OCI-LY1 (cell line): ENCODE measurements at regions not wholly inside any gene's neighbourhood (a gene's known extent, or its start where the extent isn't known, plus 50 kb on each side); places are given as distances from the start of the nearest gene placed in this dataset.
"Not testable (repeated sequence)": the region's sequence is repeated elsewhere in the genome, so short reads cannot be mapped to it uniquely, and the experiment has no call there.

Experiments
- H2AFZ ChIP-seq: fragments of 200-600 bp; sonication (generic), shearing (Covaris generic); 2 replicates; pipeline ENCODE4 v1.6.0; 2014; ENCODE audit warnings: antibody characterized with exemption, mild to moderate bottlenecking, low read length
- H3F3A ChIP-seq: fragments of 200-600 bp; sonication (generic), shearing (Covaris generic); 2 replicates; pipeline ENCODE4 v1.6.0; 2014; ENCODE audit warnings: mild to moderate bottlenecking, antibody characterized with exemption, low read length, moderate library complexity; ENCODE audit not compliant: insufficient read depth
- H3K27ac ChIP-seq: fragments of 200-600 bp; sonication (generic); 2 replicates; pipeline ENCODE4 v1.5.1; 2014; ENCODE audit warnings: low read length, mixed run types, mild to moderate bottlenecking, low read depth; ENCODE audit not compliant: poor library complexity, severe bottlenecking
- H3K27me3 ChIP-seq: fragments of 200-600 bp; sonication (generic); 2 replicates; pipeline ENCODE4 v1.6.0; 2014; ENCODE audit warnings: antibody characterized with exemption, mild to moderate bottlenecking, low read length, moderate library complexity; ENCODE audit not compliant: insufficient read depth
- H3K36me3 ChIP-seq: fragments of 200-600 bp; sonication (generic); 2 replicates; pipeline ENCODE4 v1.6.1; 2014; ENCODE audit warnings: mild to moderate bottlenecking, antibody characterized with exemption, low read length, moderate library complexity, mixed read lengths; ENCODE audit not compliant: insufficient read depth
- H3K4me1 ChIP-seq: fragments of 200-600 bp; sonication (generic); 2 replicates; pipeline ENCODE4 v1.5.1; 2014; ENCODE audit warnings: mild to moderate bottlenecking, low read length, moderate library complexity; ENCODE audit not compliant: insufficient read depth, severe bottlenecking
- H3K4me2 ChIP-seq: fragments of 200-600 bp; sonication (generic), shearing (Covaris generic); 2 replicates; pipeline ENCODE4 v1.6.1; 2014; ENCODE audit warnings: low read length
- H3K4me3 ChIP-seq: fragments of 200-600 bp; sonication (generic); 2 replicates; pipeline ENCODE4 v1.5.1; 2014; ENCODE audit warnings: low read length, low read depth, mild to moderate bottlenecking, mixed read lengths; ENCODE audit not compliant: poor library complexity, severe bottlenecking
- H3K79me2 ChIP-seq: fragments of 200-600 bp; shearing (Covaris generic); 2 replicates; pipeline ENCODE4 v1.6.1; 2016; ENCODE audit warnings: mixed run types, low read length, mixed read lengths; ENCODE audit not compliant: insufficient read depth
- H3K9ac ChIP-seq: fragments of 200-600 bp; sonication (generic), shearing (Covaris generic); 2 replicates; pipeline ENCODE4 v1.6.1; 2014; ENCODE audit warnings: mild to moderate bottlenecking, low read length, mixed read lengths
- H3K9me2 ChIP-seq: fragments of 200-600 bp; sonication (generic), shearing (Covaris generic); 2 replicates; pipeline ENCODE4 v1.6.1; 2014; ENCODE audit warnings: low read depth, mild to moderate bottlenecking, low read length, mixed read lengths
- H3K9me3 ChIP-seq: fragments of 200-600 bp; shearing (Covaris generic); 2 replicates; pipeline ENCODE4 v1.6.1; 2014; ENCODE audit warnings: low read length, mixed read lengths
- H4K20me1 ChIP-seq: fragments of 200-600 bp; sonication (generic), shearing (Covaris generic); 2 replicates; pipeline ENCODE4 v1.6.0; 2016; ENCODE audit warnings: mild to moderate bottlenecking, low read length; ENCODE audit not compliant: insufficient read depth
- CTCF ChIP-seq: fragments of 200-600 bp; sonication (generic), shearing (Covaris generic); IDR thresholded peaks from 2 replicates; pipeline ENCODE4 v1.5.1; 2017; ENCODE audit warnings: mild to moderate bottlenecking, antibody characterized with exemption, low read length, moderate library complexity, mixed read lengths
- EZH2 ChIP-seq: fragments of 200-600 bp; sonication (generic), shearing (Covaris generic); IDR thresholded peaks from 2 replicates; pipeline ENCODE4 v1.8.0; 2017; ENCODE audit warnings: borderline replicate concordance, mixed run types, mild to moderate bottlenecking, antibody characterized with exemption, low read length, moderate library complexity, mixed read lengths

GRCh38 chr20:24418731-24419130, 50.7 kb upstream of the SYNDIG1 start:
- no peaks in the 10 kb centered on the region for H3K4me1 ChIP-seq
- no peaks in the 10 kb centered on the region for H3K27me3 ChIP-seq
- H2AFZ ChIP-seq: no peak overlapping the region
- no peaks in the 10 kb centered on the region for H3K36me3 ChIP-seq
- no peak overlapping the region for H3K9ac ChIP-seq
- TF ChIP-seq EZH2: no peak
- TF ChIP-seq CTCF: no peak
- no peaks in the 10 kb centered on the region for H3K9me2 ChIP-seq
- no peaks in the 10 kb centered on the region for H4K20me1 ChIP-seq
- no peak overlapping the region for H3K27ac ChIP-seq
- H3K79me2 ChIP-seq: no peaks in the 10 kb centered on the region
- no peak overlapping the region for H3K4me3 ChIP-seq
- no peak overlapping the region for H3K4me2 ChIP-seq
- H3K9me3 ChIP-seq: no peaks in the 10 kb centered on the region
- no peaks in the 10 kb centered on the region for H3F3A ChIP-seq

GRCh38 chr20:24417485-24417884, 51.9 kb upstream of the SYNDIG1 start:
- no peaks in the 10 kb centered on the region for H4K20me1 ChIP-seq
- H3K36me3 ChIP-seq: no peaks in the 10 kb centered on the region
- H3F3A ChIP-seq: no peaks in the 10 kb centered on the region
- no peaks in the 10 kb centered on the region for H3K79me2 ChIP-seq
- no peak overlapping the region for H3K4me3 ChIP-seq
- H3K4me2 ChIP-seq: no peak overlapping the region
- no peak for TF ChIP-seq EZH2
- TF ChIP-seq CTCF: no peak
- no peak overlapping the region for H3K9ac ChIP-seq
- no peak overlapping the region for H2AFZ ChIP-seq
- no peaks in the 10 kb centered on the region for H3K9me3 ChIP-seq
- no peak overlapping the region for H3K27ac ChIP-seq
- no peaks in the 10 kb centered on the region for H3K9me2 ChIP-seq
- H3K4me1 ChIP-seq: no peaks in the 10 kb centered on the region
- H3K27me3 ChIP-seq: no peaks in the 10 kb centered on the region

GRCh38 chr20:24415444-24415843, 54.0 kb upstream of the SYNDIG1 start:
- not testable (repeated sequence) for H3K4me2 ChIP-seq, H3K9ac ChIP-seq, H3K27ac ChIP-seq, H3K4me3 ChIP-seq, H3K36me3 ChIP-seq, H3F3A ChIP-seq, H3K9me3 ChIP-seq, H2AFZ ChIP-seq, H4K20me1 ChIP-seq, H3K4me1 ChIP-seq, H3K27me3 ChIP-seq, H3K9me2 ChIP-seq, H3K79me2 ChIP-seq

- no peak overlapping the region for H2AFZ ChIP-seq
- H3K27ac ChIP-seq: no peak overlapping the region
- no peaks in the 10 kb centered on the region for H4K20me1 ChIP-seq
- H3F3A ChIP-seq: no peaks in the 10 kb centered on the region
- H3K9me3 ChIP-seq: no peaks in the 10 kb centered on the region
- no peaks in the 10 kb centered on the region for H3K27me3 ChIP-seq
- H3K9me2 ChIP-seq: no peaks in the 10 kb centered on the region
- no peak overlapping the region for H3K4me2 ChIP-seq
- no peak overlapping the region for H3K9ac ChIP-seq
- no peaks in the 10 kb centered on the region for H3K36me3 ChIP-seq
- H3K4me3 ChIP-seq: no peak overlapping the region
- H3K4me1 ChIP-seq: no peaks in the 10 kb centered on the region
- TF ChIP-seq EZH2 (no peak), CTCF (no peak)
- no peaks in the 10 kb centered on the region for H3K79me2 ChIP-seq
These were observed 57.6 kb upstream of the SYNDIG1 start for GRCh38 chr20:24411834-24412216.
